ENCODE measurements at regions not wholly inside any gene's neighbourhood (a gene's known extent, or its start where the extent isn't known, plus 50 kb on each side); places are given as distances from the start of the nearest gene placed in this dataset.

GRCh38 chr17:36869856-36870719, 67.2 kb upstream of the LHX1 start:
- no peak for TF ChIP-seq CTCF (IDR thresholded peaks at IDR 0.05)
- no peak for DNase-seq (ENCODE audit: low spot score)
- ATAC-seq (ENCODE audit: low FRiP score), result no peak

GRCh38 chr17:36870720-36870999, 66.6 kb upstream of the LHX1 start:
- no peak for TF ChIP-seq CTCF (IDR thresholded peaks at IDR 0.05)
- DNase-seq (ENCODE audit: low spot score) (no peak), ATAC-seq (ENCODE audit: low FRiP score) (no peak)

- DNase-seq (ENCODE audit: low spot score) (no peak), ATAC-seq (ENCODE audit: low FRiP score) (no peak)
- TF ChIP-seq CTCF (IDR thresholded peaks at IDR 0.05), result no peak
These were observed 61.5 kb upstream of the LHX1 start for GRCh38 chr17:36875698-36876293.

- TF ChIP-seq CTCF (IDR thresholded peaks at IDR 0.05), result no peak
- DNase-seq (ENCODE audit: low spot score) (no peak), ATAC-seq (ENCODE audit: low FRiP score) (no peak)
These were observed 60.3 kb upstream of the LHX1 start for GRCh38 chr17:36876966-36877365.

- DNase-seq (ENCODE audit: low spot score) (no peak), ATAC-seq (ENCODE audit: low FRiP score) (no peak)
- no peak for TF ChIP-seq CTCF (IDR thresholded peaks at IDR 0.05)
These were observed 59.5 kb upstream of the LHX1 start for GRCh38 chr17:36877771-36878170.

- TF ChIP-seq CTCF (IDR thresholded peaks at IDR 0.05), result no peak
- ATAC-seq (ENCODE audit: low FRiP score), result no peak
- DNase-seq (ENCODE audit: low spot score), result no peak
These were observed 59.1 kb upstream of the LHX1 start for GRCh38 chr17:36878216-36878615.

- no peak for TF ChIP-seq CTCF (IDR thresholded peaks at IDR 0.05)
- DNase-seq (ENCODE audit: low spot score) (no peak), ATAC-seq (ENCODE audit: low FRiP score) (no peak)
These were observed 58.2 kb upstream of the LHX1 start for GRCh38 chr17:36879027-36879426.
